Adrenal gland (tissue), 9 donors: ENCODE measurements at regions not wholly inside any gene's neighbourhood (a gene's known extent, or its start where the extent isn't known, plus 50 kb on each side); places are given as distances from the start of the nearest gene placed in this dataset.

Experiments used
- DNase-seq, 7 donors: peaks; one replicate each; pipeline ENCODE4 v3.0.0-alpha.2; 2019 to 2020
- H3K27ac ChIP-seq, 5 donors: fragments of 200-600 bp; sonication (generic) in 4 of 5; 1 replicate in 3 of 5; 2 replicates in 2 of 5; pipeline versions ENCODE4 v1.5.1 to v1.8.0; 2016 to 2020; ENCODE audit warnings: mild to moderate bottlenecking in 1 of 5
- H3K27me3 ChIP-seq: fragments of 200-600 bp; 2 replicates; pipeline ENCODE4 v1.8.0; 2021
- H3K36me3 ChIP-seq, 2 donors: fragments of 200-600 bp; replicated peaks in 1 of 2; 1 replicate in 1 of 2; 2 replicates in 1 of 2; pipeline versions ENCODE4 v1.5.1 to v1.8.0; 2018 to 2022
- H3K4me1 ChIP-seq, 2 donors: fragments of 200-600 bp; replicated peaks in 1 of 2; 1 replicate in 1 of 2; 2 replicates in 1 of 2; pipeline versions ENCODE4 v1.5.1 to v1.8.0; 2018 to 2021
- H3K4me3 ChIP-seq, 4 donors: fragments of 200-600 bp; sonication (generic) in 3 of 4; one replicate each; pipeline ENCODE4 v1.5.1; 2016 to 2018
- H3K9me3 ChIP-seq, 3 donors: fragments of 200-600 bp; sonication (generic) in 1 of 3; replicated peaks in 1 of 3; 1 replicate in 2 of 3; 2 replicates in 1 of 3; pipeline versions ENCODE4 v1.5.1 to v1.8.0; 2016 to 2021
- CTCF ChIP-seq, 6 experiments: fragments of 450-650 bp in 4 of 6; fragments of 200-600 bp in 2 of 6; sonication (generic) in 1 of 6; IDR thresholded peaks; 1 replicate in 5 of 6; 2 replicates in 1 of 6; pipeline versions ENCODE4 v1.5.1 to v1.8.0; 2016 to 2021; ENCODE audit warnings: antibody characterized with exemption in 6 of 6, mild to moderate bottlenecking in 2 of 6, moderate library complexity in 1 of 6
- POLR2A ChIP-seq, 2 donors: fragments of 450-650 bp; IDR thresholded peaks; one replicate each; pipeline ENCODE4 v1.6.1; 2017; ENCODE audit warnings: antibody characterized with exemption in 2 of 2, mild to moderate bottlenecking in 2 of 2, moderate library complexity in 1 of 2
- WGBS, 4 donors: extraction: QIAGEN DNeasy Blood & Tissue Kit in 2 of 4; methylation state at CpG; one replicate each; pipeline versions ENCODE4 v1.1.5 to v1.1.7; 2013 to 2017; 5-methylcytosine and 5-hydroxymethylcytosine counted together
- intact Hi-C, 2 donors: fragments of 100-400 bp; cut with DNase I; formaldehyde crosslinking; loops; one replicate each; pipeline versions ENCODE4 v1.14.1 to v1.15.0; 2022 to 2023
- donor health status: healthy with polysubstance abuse.
- donor health status: Bipolar disorder and iron deficiency.
- donor health status: DM: yes; HTN: yes; CAD: no.
- donor health status: DM: no; HTN: no; CAD: no.
- donor health status: DM: no; HTN: no; CAD: no.

- no peaks in the 10 kb centered on the region for H3K4me1 ChIP-seq
- TF ChIP-seq CTCF (IDR thresholded peaks at IDR 0.05) (no peak), POLR2A (IDR thresholded peaks at IDR 0.05) (no peak)
- intact Hi-C loops = no loop called here
- H3K36me3 ChIP-seq = no peaks in the 10 kb centered on the region
- H3K9me3 ChIP-seq = no peaks in the 10 kb centered on the region
- no peak for DNase-seq
- H3K27me3 ChIP-seq = no peaks in the 10 kb centered on the region
- no peak overlapping the region for H3K4me3 ChIP-seq
- H3K27ac ChIP-seq = no peak overlapping the region
- WGBS, 4 donors = 52 to 76% (median 68%) methylated on average over 4 of the region's 4 CpGs
Observed at GRCh38 chr15:19992428-19992827, 549.2 kb downstream of the GOLGA6L6 start.

- Histone ChIP-seq H3K36me3 (no peaks in the 10 kb centered on the region), H3K27ac (no peak overlapping the region), H3K4me3 (no peak overlapping the region), H3K9me3 (no peaks in the 10 kb centered on the region), H3K27me3 (no peaks in the 10 kb centered on the region), H3K4me1 (no peaks in the 10 kb centered on the region)
- intact Hi-C loops = no loop called here
- WGBS, 4 donors = 60 to 68% (median 61%) methylated on average over 5 of the region's 5 CpGs
- TF ChIP-seq POLR2A (IDR thresholded peaks at IDR 0.05) = no peak
- no peak for TF ChIP-seq CTCF (IDR thresholded peaks at IDR 0.05)
- DNase-seq = no peak
Observed at GRCh38 chr15:19988094-19988660, 553.4 kb downstream of the GOLGA6L6 start.

GRCh38 chr15:19987389-19988048 lies 554.1 kb downstream of the GOLGA6L6 start:
- Histone ChIP-seq H3K9me3 (no peaks in the 10 kb centered on the region), H3K27me3 (no peaks in the 10 kb centered on the region), H3K4me1 (no peaks in the 10 kb centered on the region), H3K4me3 (no peak overlapping the region), H3K27ac (no peak overlapping the region), H3K36me3 (no peaks in the 10 kb centered on the region)
- 20 to 35% (median 25%) methylated on average over 8 to 13 of the region's 13 CpGs for WGBS, 4 donors
- no peak for DNase-seq
- intact Hi-C loops = no loop called here
- no peak for TF ChIP-seq CTCF (IDR thresholded peaks at IDR 0.05)
- no peak for TF ChIP-seq POLR2A (IDR thresholded peaks at IDR 0.05)

- intact Hi-C loops = no loop called here
- TF ChIP-seq CTCF (IDR thresholded peaks at IDR 0.05) = no peak
- no peak for TF ChIP-seq POLR2A (IDR thresholded peaks at IDR 0.05)
- no peaks in the 10 kb centered on the region for H3K36me3 ChIP-seq
- H3K4me3 ChIP-seq = no peak overlapping the region
- H3K9me3 ChIP-seq = no peaks in the 10 kb centered on the region
- no peaks in the 10 kb centered on the region for H3K4me1 ChIP-seq
- no peak overlapping the region for H3K27ac ChIP-seq
- WGBS, 4 donors = 52 to 67% (median 58%) methylated on average over 1 of the region's 1 CpG
- no peak for DNase-seq
- H3K27me3 ChIP-seq = no peaks in the 10 kb centered on the region
Observed at GRCh38 chr15:19984101-19984500, 557.5 kb downstream of the GOLGA6L6 start.
